Liver (tissue), 3 donors: ENCODE measurements at regions not wholly inside any gene's neighbourhood (a gene's known extent, or its start where the extent isn't known, plus 50 kb on each side); places are given as distances from the start of the nearest gene placed in this dataset.

Source experiments
- FOXA1 ChIP-seq: IDR thresholded peaks from 2 replicates; pipeline ENCODE4 v1.6.1; 2016; ENCODE audit warnings: antibody characterized with exemption
- SP1 ChIP-seq: IDR thresholded peaks from 2 replicates; pipeline ENCODE4 v1.6.1; 2018; ENCODE audit warnings: antibody characterized with exemption, mild to moderate bottlenecking
- TAF1 ChIP-seq: conservative IDR thresholded peaks from 2 replicates; pipeline ENCODE4 v1.6.1; 2016; ENCODE audit warnings: antibody characterized with exemption, mild to moderate bottlenecking
- TF ChIP-seq, protein P1 (sequence below): fragments of 150-350 bp; IDR thresholded peaks from 2 replicates; pipeline ENCODE4 v1.5.1; 2017; ENCODE audit warnings: improper control_type of control experiment, low read depth, low read length; ENCODE audit not compliant: missing input control
- TF ChIP-seq, protein P2 (sequence below): IDR thresholded peaks from 2 replicates; pipeline ENCODE4 v1.6.1; 2016; ENCODE audit warnings: antibody characterized with exemption
- donor health status: healthy.
- donor health status: healthy.

DNA sequence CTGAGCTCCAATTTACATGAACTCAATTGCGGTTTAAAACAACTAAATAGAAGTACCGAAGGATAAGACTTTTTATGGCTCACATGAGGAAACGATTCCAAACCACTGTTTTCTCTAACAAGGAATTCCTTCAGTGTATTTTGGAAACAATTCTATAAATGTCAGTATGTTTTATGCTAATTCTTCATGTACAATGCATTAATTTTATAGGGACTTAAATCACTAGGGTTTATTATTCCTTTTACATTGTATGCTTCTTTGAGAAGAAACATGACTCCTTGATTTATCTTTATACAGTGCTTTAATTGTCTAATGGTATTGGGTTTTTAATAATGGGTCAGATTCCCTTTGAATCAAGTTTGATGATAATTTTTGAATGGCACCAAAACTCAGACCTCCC, 566.8 kb downstream of the EPHA4 start:
- TF ChIP-seq, protein P1, sequence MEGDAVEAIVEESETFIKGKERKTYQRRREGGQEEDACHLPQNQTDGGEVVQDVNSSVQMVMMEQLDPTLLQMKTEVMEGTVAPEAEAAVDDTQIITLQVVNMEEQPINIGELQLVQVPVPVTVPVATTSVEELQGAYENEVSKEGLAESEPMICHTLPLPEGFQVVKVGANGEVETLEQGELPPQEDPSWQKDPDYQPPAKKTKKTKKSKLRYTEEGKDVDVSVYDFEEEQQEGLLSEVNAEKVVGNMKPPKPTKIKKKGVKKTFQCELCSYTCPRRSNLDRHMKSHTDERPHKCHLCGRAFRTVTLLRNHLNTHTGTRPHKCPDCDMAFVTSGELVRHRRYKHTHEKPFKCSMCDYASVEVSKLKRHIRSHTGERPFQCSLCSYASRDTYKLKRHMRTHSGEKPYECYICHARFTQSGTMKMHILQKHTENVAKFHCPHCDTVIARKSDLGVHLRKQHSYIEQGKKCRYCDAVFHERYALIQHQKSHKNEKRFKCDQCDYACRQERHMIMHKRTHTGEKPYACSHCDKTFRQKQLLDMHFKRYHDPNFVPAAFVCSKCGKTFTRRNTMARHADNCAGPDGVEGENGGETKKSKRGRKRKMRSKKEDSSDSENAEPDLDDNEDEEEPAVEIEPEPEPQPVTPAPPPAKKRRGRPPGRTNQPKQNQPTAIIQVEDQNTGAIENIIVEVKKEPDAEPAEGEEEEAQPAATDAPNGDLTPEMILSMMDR = no peak
- TF ChIP-seq, protein P2, sequence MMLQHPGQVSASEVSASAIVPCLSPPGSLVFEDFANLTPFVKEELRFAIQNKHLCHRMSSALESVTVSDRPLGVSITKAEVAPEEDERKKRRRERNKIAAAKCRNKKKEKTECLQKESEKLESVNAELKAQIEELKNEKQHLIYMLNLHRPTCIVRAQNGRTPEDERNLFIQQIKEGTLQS = no peak
- TF ChIP-seq FOXA1 (no peak), TAF1 (no peak), SP1 (no peak)
